ENCODE measurements at regions not wholly inside any gene's neighbourhood (a gene's known extent, or its start where the extent isn't known, plus 50 kb on each side); places are given as distances from the start of the nearest gene placed in this dataset.
"Not testable (repeated sequence)": the region's sequence is repeated elsewhere in the genome, so short reads cannot be mapped to it uniquely, and the experiment has no call there.

GRCh38 chr13:53408847-53409568 lies 380.4 kb downstream of the OLFM4 start:
- DNase-seq: no peak

DNA sequence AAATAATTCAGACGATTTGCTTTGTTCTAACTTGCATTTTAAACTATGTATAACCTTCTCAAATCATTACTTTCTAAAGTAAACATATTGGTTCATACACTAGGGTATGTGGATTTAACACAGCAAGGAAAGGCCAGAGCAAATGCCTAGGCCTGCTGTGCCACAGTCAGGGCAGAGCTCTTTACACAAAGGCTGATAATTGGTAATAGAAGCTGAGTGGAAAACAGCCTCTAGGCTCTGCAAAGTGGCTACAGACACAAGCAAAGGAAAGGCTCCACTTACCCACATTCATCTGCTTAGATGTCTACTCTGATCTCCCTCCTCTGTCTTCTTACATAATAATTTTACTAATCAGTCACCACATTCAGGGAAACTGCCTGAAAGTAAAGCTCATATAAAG lies 382.9 kb downstream of the OLFM4 start:
- no peak for DNase-seq

DNA sequence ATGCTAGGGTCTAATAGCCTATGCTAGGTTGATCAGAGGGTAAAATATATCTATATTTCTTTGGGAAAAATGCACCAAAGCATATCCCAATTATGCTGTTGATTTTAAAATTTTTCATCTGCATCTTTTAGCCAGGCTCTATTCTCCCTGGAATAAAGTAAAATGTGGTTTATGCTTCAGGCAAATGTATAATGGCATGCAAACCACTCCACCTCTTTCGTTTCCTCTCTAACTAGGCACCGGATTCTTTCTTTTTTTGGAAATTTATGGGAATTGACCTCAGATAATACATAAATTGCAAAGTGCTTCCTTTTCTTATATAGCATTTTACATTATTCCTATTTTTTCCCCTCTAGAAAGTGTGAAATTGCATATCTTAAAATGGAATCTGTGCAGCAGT lies 386.5 kb downstream of the OLFM4 start:
- DNase-seq: no peak

DNA sequence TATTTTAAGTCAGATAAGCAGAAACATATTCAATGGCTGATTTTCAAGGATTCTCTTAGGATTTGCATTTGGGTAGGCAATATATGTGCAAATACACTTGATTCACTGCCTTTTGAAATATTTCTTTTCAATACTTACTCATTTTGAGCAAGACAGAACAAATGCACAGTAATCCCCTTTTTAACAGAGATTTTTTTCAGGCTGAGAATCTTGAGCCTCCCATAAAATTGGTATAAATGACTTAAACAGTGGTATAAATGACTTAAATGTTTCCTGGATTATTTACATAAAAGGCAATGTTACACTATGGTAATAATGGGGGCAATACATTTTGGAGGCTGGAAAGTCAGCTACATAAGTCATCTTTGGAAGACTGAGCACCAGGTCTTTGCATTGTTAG lies 389.0 kb downstream of the OLFM4 start:
- DNase-seq: no peak

DNA sequence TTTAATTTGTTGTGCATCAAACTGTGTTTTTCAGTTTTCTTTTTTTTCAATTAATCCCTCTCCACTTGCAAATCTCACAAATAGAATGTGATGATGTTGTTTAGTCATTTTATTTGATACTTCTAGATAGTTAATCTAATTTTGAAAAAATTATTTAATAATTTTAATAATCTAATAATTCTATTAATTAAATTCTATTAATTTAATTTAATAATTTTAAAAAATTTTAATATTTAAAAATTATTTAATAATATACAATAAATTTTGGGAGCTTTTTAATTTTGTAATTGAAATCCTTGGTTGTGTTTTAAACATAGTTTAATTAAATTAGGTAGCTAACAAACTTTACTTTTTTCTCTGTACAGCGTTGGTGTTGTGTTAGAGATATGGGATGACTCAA lies 393.8 kb downstream of the OLFM4 start:
- DNase-seq: no peak

GRCh38 chr13:53436396-53436795 lies 407.8 kb downstream of the OLFM4 start:
- no peak for DNase-seq

DNA sequence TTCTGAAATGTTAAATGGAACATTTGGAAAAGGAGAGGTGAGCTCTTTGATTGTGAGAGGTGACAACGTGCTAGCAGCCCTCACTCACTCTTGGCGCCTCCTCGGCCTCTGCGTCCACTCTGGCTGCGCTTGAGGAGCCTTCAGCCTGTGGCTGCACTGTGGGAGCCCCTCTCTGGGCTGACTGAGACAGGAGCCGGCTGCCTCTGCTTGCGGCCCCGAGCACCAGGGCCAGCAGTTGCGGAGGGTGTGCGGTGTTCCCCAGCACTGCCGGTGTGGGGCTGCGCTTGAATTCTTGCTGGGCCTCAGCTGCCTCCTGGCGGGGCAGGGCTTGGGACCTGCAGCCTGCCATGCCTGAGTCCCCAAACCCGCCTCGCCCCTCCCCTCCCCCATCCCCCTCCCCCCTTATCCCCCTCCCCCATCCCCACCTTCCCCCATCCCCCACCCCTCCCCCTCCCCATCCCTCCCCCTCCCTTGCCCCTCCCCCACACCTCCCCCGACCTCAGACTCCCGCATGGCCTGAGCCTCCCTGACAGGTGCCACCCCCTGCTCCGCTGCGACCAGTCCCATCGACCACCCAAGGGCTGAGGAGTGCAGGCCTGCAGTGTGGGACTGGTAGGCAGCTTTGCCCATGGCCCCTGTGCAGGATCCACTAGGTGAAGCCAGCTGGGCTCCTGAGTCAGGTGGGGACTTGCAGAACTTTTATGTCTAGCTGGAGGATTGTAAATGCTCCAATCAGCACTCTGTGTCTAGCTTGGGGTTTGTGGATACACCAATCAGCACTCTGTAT lies 411.0 kb downstream of the OLFM4 start:
- no peak for DNase-seq

DNA sequence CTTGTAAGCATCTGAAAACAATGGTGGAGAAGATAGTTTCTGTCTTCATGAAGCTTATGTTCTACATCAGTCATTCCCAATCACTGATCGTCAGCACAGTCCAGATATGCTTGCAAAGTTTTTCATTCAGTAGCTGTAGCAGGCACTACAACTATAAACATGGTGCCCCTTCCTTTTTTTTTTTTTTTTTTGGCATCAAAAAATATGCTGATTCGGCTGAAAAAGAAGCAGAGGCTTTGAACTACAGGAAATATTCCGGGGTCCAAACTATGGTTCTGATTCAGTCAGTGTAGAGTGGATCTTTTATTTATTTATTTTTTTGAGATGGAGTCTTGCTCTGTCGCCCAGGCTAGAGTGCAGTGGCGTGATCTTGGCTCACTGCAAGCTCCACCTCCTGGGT lies 414.4 kb downstream of the OLFM4 start:
- no peak for DNase-seq

GRCh38 chr13:53445686-53446085 lies 417.1 kb downstream of the OLFM4 start:
- DNase-seq: no peak

DNA sequence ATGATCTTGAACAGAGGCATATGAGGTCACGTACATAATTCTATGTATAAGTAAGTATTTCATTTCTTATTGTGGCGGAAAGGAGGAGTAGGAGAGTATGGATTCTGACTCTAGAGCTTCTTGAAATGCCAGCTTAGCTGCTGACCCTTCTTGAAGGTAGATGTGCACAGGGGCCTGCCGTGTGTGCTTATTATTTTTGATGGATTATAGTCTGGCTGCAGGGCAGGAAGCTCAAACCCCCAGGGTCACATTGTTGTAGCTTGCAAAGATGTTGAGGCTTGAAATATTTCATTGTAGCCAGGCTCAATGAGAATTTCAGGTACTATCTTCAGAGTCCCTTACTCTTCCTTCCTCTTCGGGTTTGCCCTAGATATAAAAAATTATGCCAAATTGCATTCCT lies 418.8 kb downstream of the OLFM4 start:
- no peak for DNase-seq

GRCh38 chr13:53447863-53448262 lies 419.2 kb downstream of the OLFM4 start:
- no peak for DNase-seq

GRCh38 chr13:53452263-53452808 lies 423.7 kb downstream of the OLFM4 start:
- not testable (repeated sequence) for DNase-seq

DNA sequence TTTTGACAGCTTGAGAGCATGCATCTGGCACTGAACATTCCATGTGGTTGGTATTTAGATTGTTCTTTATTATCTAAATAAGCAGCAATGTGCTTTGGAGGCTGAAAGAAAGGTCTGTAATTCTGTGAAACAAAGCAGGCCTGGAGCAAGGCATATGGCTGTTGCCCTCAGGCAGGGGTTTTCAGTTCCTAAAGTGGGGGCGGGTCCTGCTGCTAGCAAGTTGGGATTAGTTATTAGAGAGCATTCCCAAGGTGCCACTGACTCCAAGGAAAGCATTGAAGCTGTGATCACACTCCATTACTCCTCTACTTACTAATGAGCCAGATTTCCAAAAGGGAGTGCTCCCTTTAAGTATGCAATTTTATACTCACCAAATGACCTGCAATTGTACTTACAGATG lies 432.2 kb downstream of the OLFM4 start:
- no peak for DNase-seq

- DNase-seq: no peak
These were observed 434.5 kb downstream of the OLFM4 start for GRCh38 chr13:53463106-53463505.

GRCh38 chr13:53466576-53466975 lies 438.0 kb downstream of the OLFM4 start:
- no peak for DNase-seq

DNA sequence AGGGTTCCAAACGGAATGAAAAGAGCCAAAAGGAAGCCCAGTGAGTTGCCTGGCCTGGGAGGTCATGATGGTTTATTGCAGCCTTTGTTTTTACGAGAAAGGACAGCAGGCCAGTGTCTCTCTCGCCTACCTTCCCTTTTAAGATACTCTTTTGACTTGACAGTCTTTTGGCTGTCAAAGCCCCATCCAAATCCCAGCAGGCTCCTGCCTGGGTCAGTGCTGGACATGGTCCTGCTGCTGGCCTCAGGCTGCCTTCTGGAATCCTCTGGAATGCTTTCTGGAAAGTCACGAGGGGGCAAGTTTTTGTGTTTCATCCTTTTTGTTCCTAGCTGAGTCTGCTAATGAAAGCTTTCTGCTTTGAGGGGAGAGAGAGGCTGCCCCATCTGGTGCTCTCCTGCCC lies 444.8 kb downstream of the OLFM4 start:
- no peak for DNase-seq

- DNase-seq: no peak
These were observed 446.3 kb downstream of the OLFM4 start for GRCh38 chr13:53474878-53475277.

- no peak for DNase-seq
These were observed 462.1 kb downstream of the OLFM4 start for GRCh38 chr13:53490752-53491151.

DNA sequence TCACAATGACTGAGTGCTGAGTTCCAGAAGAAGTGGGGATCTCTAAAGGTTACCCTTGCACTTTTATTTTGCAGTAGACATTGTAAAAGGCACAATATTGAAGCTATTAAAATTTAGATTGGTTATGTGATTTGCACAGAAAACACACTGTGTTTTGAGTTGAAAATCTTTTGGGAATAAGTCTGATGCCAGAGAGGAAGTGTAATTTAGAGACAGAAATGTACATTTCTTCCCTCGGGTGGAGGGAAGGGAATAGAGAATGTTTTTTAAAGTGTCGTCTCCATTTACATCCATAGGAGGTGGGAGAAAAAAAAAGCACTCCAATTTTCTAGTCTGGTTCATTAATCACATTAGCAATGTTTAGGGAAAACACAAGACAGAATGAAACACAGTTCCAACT lies 465.8 kb downstream of the OLFM4 start:
- DNase-seq: no peak

GRCh38 chr13:53499576-53500133 lies 471.0 kb downstream of the OLFM4 start:
- DNase-seq: no peak

DNA sequence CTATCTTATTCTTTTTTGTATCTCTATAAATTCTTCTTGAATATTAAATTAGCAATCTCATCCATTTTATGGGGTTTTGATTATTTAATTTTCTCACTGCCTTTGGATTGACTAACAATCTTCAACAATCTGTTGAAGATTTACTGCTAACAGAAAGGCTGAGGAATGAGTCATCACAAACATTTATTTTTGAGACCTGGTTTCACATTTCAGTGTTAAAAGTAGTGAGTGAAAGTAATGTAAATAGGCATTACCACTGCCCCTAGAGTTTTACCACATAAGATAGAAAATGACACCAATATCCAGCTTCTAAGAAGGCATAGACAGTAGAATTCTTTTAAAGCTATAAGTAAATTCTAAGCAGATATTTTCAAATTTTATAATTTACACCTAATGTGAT lies 472.8 kb downstream of the OLFM4 start:
- no peak for DNase-seq

DNA sequence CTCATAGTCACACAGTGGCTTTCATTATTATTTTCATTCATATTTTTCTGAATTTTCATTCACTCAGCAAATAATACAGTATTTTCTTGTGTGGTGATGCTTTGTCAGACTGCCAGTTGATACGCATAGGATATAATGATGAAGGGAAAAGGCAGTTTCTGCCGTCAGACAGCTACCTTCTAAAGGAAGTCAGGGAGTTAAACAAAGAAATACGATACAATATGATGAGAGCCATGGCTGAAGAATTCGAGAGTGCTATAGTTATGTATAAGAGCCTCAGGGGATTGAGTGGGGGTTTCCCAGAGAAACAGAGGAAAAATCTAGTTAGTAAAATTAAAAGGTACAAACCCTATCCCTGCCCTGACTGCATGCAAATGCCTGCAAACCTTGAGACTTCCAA lies 479.1 kb downstream of the OLFM4 start:
- DNase-seq: no peak

DNA sequence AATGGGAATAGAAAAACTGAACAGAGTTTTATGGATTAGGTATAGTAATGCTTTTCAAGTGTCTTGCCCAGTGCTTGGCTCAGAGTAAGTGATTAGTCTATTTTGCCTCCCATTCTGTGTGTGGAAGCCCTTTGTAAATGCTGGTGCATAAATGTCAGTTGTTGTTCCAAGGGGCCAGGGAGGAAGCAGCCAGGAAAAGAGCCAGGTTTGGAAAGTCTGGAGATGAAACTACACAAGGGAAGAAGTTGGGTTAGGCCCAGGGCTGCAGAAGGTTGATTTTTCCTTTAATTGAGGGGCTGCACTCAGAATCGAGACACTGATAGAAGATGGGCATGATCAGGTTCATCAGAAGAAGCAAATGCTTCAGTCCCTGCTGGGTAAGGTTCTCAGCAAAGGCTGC lies 484.0 kb downstream of the OLFM4 start:
- DNase-seq: no peak

DNA sequence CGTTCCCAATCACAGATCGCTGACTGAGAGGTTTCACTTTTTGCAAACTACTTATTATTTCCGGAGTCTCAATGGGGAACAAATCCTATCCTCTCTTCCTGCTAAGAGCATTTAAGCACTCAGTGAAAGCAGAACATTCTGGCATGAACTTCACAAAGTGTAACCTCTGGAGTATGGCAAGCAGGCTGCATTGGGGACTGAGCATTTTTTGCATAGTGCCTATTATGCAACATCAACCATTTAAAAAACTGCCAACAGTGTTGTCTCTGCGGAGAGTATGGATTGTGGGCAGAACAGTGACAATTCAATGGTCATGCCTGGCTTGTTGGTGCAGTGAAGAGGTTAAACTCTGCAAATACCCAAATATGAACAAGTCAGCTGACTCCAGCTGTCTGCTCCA lies 484.6 kb downstream of the OLFM4 start:
- DNase-seq: no peak
